ENCODE measurements at regions not wholly inside any gene's neighbourhood (a gene's known extent, or its start where the extent isn't known, plus 50 kb on each side); places are given as distances from the start of the nearest gene placed in this dataset.

GRCh38 chr11:28547321-28547741, 439.1 kb downstream of the METTL15 start:
- intact Hi-C loops (cut with micrococcal nuclease): no loop called here
- H3K9ac ChIP-seq (ENCODE audit: low read length): no peak overlapping the region
- H3K27ac ChIP-seq (ENCODE audit: low read depth, low read length): no peak overlapping the region
- ChIA-PET POLR2A (no interaction called here), RAD21 (ENCODE audit: low non-redundant PET in 1 of 2, low total read pairs in 2 of 2, uncharacterized antibody in 2 of 2, unreplicated experiment in 2 of 2) (no interaction called here), CTCF (no interaction called here)
- no peaks in the 10 kb centered on the region for H3K9me3 ChIP-seq (ENCODE audit: control insufficient read depth in 1 of 2, insufficient read depth in 1 of 2, low read depth in 1 of 2, low read length in 2 of 2)
- no peak overlapping the region for H2AFZ ChIP-seq (ENCODE audit: low read depth, low read length, poor library complexity, severe bottlenecking)
- no peaks in the 10 kb centered on the region for H3K79me2 ChIP-seq (ENCODE audit: insufficient read depth, low read length)
- no peaks in the 10 kb centered on the region for H3K9me2 ChIP-seq (ENCODE audit: insufficient read depth)
- BruUV-seq (replicated peaks): no TSS peak
- no peaks in the 10 kb centered on the region for H3K36me3 ChIP-seq (ENCODE audit: control insufficient read depth in 1 of 2, insufficient read depth in 2 of 2, low read length in 2 of 2)
- ATAC-seq (no peak), DNase-seq (ENCODE audit: low read depth, low spot score) (no peak)
- H3K4me3 ChIP-seq (replicated peaks in 1 of 2; ENCODE audit: low read depth in 1 of 2, low read length in 2 of 2): no peak overlapping the region
- no peak overlapping the region for H3K4me2 ChIP-seq (ENCODE audit: low read length)
- H3K27me3 ChIP-seq (ENCODE audit: insufficient read depth, low read length): no peaks in the 10 kb centered on the region
- no peak for TF ChIP-seq ZNF274 (IDR thresholded peaks at IDR 0.05; ENCODE audit: low read depth, low read length)
- no peak for TF ChIP-seq FOSL1 (IDR thresholded peaks at IDR 0.05; ENCODE audit: low read depth)
- TF ChIP-seq SIN3A (IDR thresholded peaks at IDR 0.05; ENCODE audit: low read depth): no peak
- no peak for TF ChIP-seq ZBTB33 (IDR thresholded peaks at IDR 0.05; ENCODE audit: extremely low read depth, insufficient replicate concordance, low read length)
- TF ChIP-seq YY1 (IDR thresholded peaks at IDR 0.05; ENCODE audit: extremely low read depth, insufficient replicate concordance, low read depth, low read length): no peak
- TF ChIP-seq, protein P1, sequence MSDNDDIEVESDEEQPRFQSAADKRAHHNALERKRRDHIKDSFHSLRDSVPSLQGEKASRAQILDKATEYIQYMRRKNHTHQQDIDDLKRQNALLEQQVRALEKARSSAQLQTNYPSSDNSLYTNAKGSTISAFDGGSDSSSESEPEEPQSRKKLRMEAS (IDR thresholded peaks at IDR 0.05): no peak
- no peak for TF ChIP-seq POLR2AphosphoS5 (IDR thresholded peaks at IDR 0.05; ENCODE audit: low read depth, low read length)
- TF ChIP-seq EZH2 (IDR thresholded peaks at IDR 0.05): no peak
- TF ChIP-seq REST (IDR thresholded peaks at IDR 0.05; ENCODE audit: low read depth): no peak
- no peak for TF ChIP-seq CTCF (IDR thresholded peaks at IDR 0.05 in 2 of 3, conservative IDR thresholded peaks at IDR 0.05 in 1 of 3; ENCODE audit: borderline replicate concordance in 1 of 3, insufficient read depth in 1 of 3, low read depth in 2 of 3, low read length in 2 of 3)
- no peaks in the 10 kb centered on the region for H4K20me1 ChIP-seq (ENCODE audit: insufficient read depth)
- H3K4me1 ChIP-seq (ENCODE audit: control insufficient read depth in 1 of 2, insufficient read depth in 2 of 2, low read length in 2 of 2): no peaks in the 10 kb centered on the region
